ENCODE measurements at regions not wholly inside any gene's neighbourhood (a gene's known extent, or its start where the extent isn't known, plus 50 kb on each side); places are given as distances from the start of the nearest gene placed in this dataset.

DNA sequence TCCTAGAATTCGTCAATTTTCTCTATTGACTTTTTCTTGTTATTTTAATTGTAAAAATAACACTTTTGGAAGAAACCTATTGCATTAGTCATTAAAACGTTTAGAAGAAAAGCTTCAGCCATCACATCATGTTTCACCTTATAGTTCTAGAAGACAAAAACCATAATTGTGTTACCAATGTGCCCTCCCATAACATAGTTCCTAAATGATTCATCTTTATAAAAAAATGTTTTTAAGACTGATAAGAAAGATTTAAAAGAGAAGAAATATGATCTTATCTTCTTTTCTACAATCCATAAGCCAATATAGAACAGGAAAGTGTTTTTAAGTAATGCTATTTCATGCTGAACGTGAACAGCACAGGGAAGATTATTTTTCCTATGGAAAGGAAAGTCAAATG, 316.6 kb upstream of the NDST4 start:
- Histone ChIP-seq H3K27me3 (ENCODE audit: control insufficient read depth, insufficient read depth, low read length) (no peaks in the 10 kb centered on the region), H3K27ac (ENCODE audit: insufficient read depth, low read length) (no peak overlapping the region), H3K79me2 (ENCODE audit: control insufficient read depth, insufficient read depth, low read length) (no peaks in the 10 kb centered on the region), H3K4me1 (ENCODE audit: control insufficient read depth, extremely low read depth, insufficient read depth, low read length) (no peaks in the 10 kb centered on the region), H3K4me3 (replicated peaks in 1 of 4; ENCODE audit: control extremely low read depth in 1 of 4, insufficient read depth in 1 of 4, low read depth in 3 of 4, low read length in 4 of 4) (no peak overlapping the region), H3K4me2 (ENCODE audit: extremely low read depth, insufficient read depth, low read length) (no peak overlapping the region), H4K20me1 (ENCODE audit: control insufficient read depth, extremely low read depth, insufficient read depth, low read length) (no peaks in the 10 kb centered on the region), H3K9ac (ENCODE audit: insufficient read depth, low read length) (no peak overlapping the region), H3K36me3 (ENCODE audit: control insufficient read depth, insufficient read depth, low read length) (no peaks in the 10 kb centered on the region), H2AFZ (ENCODE audit: low read length) (no peak overlapping the region), H3K9me3 (ENCODE audit: control insufficient read depth, insufficient read depth, low read depth, low read length) (no peaks in the 10 kb centered on the region)
- TF ChIP-seq EZH2 (IDR thresholded peaks at IDR 0.05; ENCODE audit: low read length, missing control alignments), result no peak
- TF ChIP-seq, protein P1, sequence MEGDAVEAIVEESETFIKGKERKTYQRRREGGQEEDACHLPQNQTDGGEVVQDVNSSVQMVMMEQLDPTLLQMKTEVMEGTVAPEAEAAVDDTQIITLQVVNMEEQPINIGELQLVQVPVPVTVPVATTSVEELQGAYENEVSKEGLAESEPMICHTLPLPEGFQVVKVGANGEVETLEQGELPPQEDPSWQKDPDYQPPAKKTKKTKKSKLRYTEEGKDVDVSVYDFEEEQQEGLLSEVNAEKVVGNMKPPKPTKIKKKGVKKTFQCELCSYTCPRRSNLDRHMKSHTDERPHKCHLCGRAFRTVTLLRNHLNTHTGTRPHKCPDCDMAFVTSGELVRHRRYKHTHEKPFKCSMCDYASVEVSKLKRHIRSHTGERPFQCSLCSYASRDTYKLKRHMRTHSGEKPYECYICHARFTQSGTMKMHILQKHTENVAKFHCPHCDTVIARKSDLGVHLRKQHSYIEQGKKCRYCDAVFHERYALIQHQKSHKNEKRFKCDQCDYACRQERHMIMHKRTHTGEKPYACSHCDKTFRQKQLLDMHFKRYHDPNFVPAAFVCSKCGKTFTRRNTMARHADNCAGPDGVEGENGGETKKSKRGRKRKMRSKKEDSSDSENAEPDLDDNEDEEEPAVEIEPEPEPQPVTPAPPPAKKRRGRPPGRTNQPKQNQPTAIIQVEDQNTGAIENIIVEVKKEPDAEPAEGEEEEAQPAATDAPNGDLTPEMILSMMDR (conservative IDR thresholded peaks at IDR 0.05 in 1 of 2, IDR thresholded peaks at IDR 0.05 in 1 of 2; ENCODE audit: low read depth in 1 of 2, low read length in 2 of 2), result no peak
- DNase-seq (ENCODE audit: low read depth in 2 of 2), result no peak

DNA sequence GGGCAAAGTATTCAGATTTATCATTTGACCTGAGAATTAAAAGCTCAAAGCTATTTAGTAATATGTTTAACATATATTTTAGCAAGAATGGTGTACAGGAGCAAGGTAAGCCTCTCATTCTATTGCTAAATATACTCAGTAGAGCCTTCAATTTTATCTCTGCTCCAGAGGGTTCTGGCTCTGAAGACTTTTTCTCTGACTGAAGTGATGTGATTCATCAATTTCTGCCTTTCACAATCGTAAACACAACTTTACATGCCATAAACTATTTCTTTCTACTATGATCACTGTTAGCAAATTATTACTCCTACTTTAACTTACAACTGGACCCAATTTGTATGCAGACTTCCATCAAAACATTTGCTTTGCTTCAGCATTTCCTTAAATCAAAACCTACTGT, 315.0 kb upstream of the NDST4 start:
- H3K9ac ChIP-seq (ENCODE audit: insufficient read depth, low read length), result no peak overlapping the region
- no peaks in the 10 kb centered on the region for H3K4me1 ChIP-seq (ENCODE audit: control insufficient read depth, extremely low read depth, insufficient read depth, low read length)
- no peaks in the 10 kb centered on the region for H3K36me3 ChIP-seq (ENCODE audit: control insufficient read depth, insufficient read depth, low read length)
- DNase-seq (ENCODE audit: low read depth in 2 of 2), result no peak
- H3K27me3 ChIP-seq (ENCODE audit: control insufficient read depth, insufficient read depth, low read length), result no peaks in the 10 kb centered on the region
- no peak overlapping the region for H2AFZ ChIP-seq (ENCODE audit: low read length)
- no peak overlapping the region for H3K4me2 ChIP-seq (ENCODE audit: extremely low read depth, insufficient read depth, low read length)
- H4K20me1 ChIP-seq (ENCODE audit: control insufficient read depth, extremely low read depth, insufficient read depth, low read length), result no peaks in the 10 kb centered on the region
- H3K4me3 ChIP-seq (replicated peaks in 1 of 4; ENCODE audit: control extremely low read depth in 1 of 4, insufficient read depth in 1 of 4, low read depth in 3 of 4, low read length in 4 of 4), result no peak overlapping the region
- no peaks in the 10 kb centered on the region for H3K9me3 ChIP-seq (ENCODE audit: control insufficient read depth, insufficient read depth, low read depth, low read length)
- H3K79me2 ChIP-seq (ENCODE audit: control insufficient read depth, insufficient read depth, low read length), result no peaks in the 10 kb centered on the region
- TF ChIP-seq, protein P1 (conservative IDR thresholded peaks at IDR 0.05 in 1 of 2, IDR thresholded peaks at IDR 0.05 in 1 of 2; ENCODE audit: low read depth in 1 of 2, low read length in 2 of 2), result no peak
- TF ChIP-seq EZH2 (IDR thresholded peaks at IDR 0.05; ENCODE audit: low read length, missing control alignments), result no peak
- H3K27ac ChIP-seq (ENCODE audit: insufficient read depth, low read length), result no peak overlapping the region

DNA sequence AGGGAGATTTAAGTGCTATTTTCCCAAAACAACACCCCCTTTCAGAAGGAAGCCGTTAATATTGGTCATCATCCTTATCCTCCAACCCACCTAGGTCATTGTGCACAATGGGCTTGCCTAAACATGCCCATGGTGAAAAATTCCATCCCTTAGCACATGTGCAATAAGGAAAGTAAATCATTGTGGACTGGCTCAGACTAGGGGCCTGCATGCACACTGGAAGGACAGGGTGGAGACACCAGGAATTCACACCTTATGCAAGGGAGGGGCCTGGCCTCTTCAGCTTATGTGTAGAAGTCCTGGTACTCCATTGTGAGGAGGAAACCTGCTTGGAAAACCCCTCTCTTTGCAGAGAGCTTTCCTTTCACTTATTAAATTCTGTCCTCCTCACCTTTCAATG, 311.4 kb upstream of the NDST4 start:
- Histone ChIP-seq H3K36me3 (ENCODE audit: control insufficient read depth, insufficient read depth, low read length) (no peaks in the 10 kb centered on the region), H3K4me1 (ENCODE audit: control insufficient read depth, extremely low read depth, insufficient read depth, low read length) (no peaks in the 10 kb centered on the region), H3K9me3 (ENCODE audit: control insufficient read depth, insufficient read depth, low read depth, low read length) (no peaks in the 10 kb centered on the region), H3K79me2 (ENCODE audit: control insufficient read depth, insufficient read depth, low read length) (no peaks in the 10 kb centered on the region), H3K4me2 (ENCODE audit: extremely low read depth, insufficient read depth, low read length) (no peak overlapping the region), H4K20me1 (ENCODE audit: control insufficient read depth, extremely low read depth, insufficient read depth, low read length) (no peaks in the 10 kb centered on the region), H3K9ac (ENCODE audit: insufficient read depth, low read length) (no peak overlapping the region), H3K27me3 (ENCODE audit: control insufficient read depth, insufficient read depth, low read length) (no peaks in the 10 kb centered on the region), H3K27ac (ENCODE audit: insufficient read depth, low read length) (no peak overlapping the region), H2AFZ (ENCODE audit: low read length) (no peak overlapping the region), H3K4me3 (replicated peaks in 1 of 4; ENCODE audit: control extremely low read depth in 1 of 4, insufficient read depth in 1 of 4, low read depth in 3 of 4, low read length in 4 of 4) (no peak overlapping the region)
- DNase-seq (ENCODE audit: low read depth in 2 of 2), result no peak
- TF ChIP-seq, protein P1 (conservative IDR thresholded peaks at IDR 0.05 in 1 of 2, IDR thresholded peaks at IDR 0.05 in 1 of 2; ENCODE audit: low read depth in 1 of 2, low read length in 2 of 2), result no peak
- TF ChIP-seq EZH2 (IDR thresholded peaks at IDR 0.05; ENCODE audit: low read length, missing control alignments), result no peak
